ENCODE measurements at regions not wholly inside any gene's neighbourhood (a gene's known extent, or its start where the extent isn't known, plus 50 kb on each side); places are given as distances from the start of the nearest gene placed in this dataset.
"Not testable (repeated sequence)": the region's sequence is repeated elsewhere in the genome, so short reads cannot be mapped to it uniquely, and the experiment has no call there.

GRCh38 chr16:88242312-88243295 lies 140.2 kb upstream of the ZNF469 start:
- TF ChIP-seq POLR2A (IDR thresholded peaks at IDR 0.05; ENCODE audit: low read depth, low read length); CTCF (IDR thresholded peaks at IDR 0.05; ENCODE audit: extremely low read depth in 1 of 2, insufficient read depth in 1 of 2, low read depth in 1 of 2, low read length in 2 of 2); EZH2 (IDR thresholded peaks at IDR 0.05; ENCODE audit: borderline replicate concordance, low read depth, low read length, severe bottlenecking): not testable (repeated sequence)
